ENCODE measurements at regions not wholly inside any gene's neighbourhood (a gene's known extent, or its start where the extent isn't known, plus 50 kb on each side); places are given as distances from the start of the nearest gene placed in this dataset.

- TF ChIP-seq CTCF (conservative IDR thresholded peaks at IDR 0.05; ENCODE audit: low read length) (no peak), EZH2phosphoT487 (IDR thresholded peaks at IDR 0.05; ENCODE audit: borderline replicate concordance, low read depth, low read length) (no peak)
Measured at GRCh38 chr14:94936901-94937685, 167.2 kb upstream of the GSC start.

Measured in OCI-LY7 (cell line).